ENCODE measurements at regions not wholly inside any gene's neighbourhood (a gene's known extent, or its start where the extent isn't known, plus 50 kb on each side); places are given as distances from the start of the nearest gene placed in this dataset.
A peak's percentile ranks its signal among the peaks of the same experiment; 100 is the strongest.

DNA sequence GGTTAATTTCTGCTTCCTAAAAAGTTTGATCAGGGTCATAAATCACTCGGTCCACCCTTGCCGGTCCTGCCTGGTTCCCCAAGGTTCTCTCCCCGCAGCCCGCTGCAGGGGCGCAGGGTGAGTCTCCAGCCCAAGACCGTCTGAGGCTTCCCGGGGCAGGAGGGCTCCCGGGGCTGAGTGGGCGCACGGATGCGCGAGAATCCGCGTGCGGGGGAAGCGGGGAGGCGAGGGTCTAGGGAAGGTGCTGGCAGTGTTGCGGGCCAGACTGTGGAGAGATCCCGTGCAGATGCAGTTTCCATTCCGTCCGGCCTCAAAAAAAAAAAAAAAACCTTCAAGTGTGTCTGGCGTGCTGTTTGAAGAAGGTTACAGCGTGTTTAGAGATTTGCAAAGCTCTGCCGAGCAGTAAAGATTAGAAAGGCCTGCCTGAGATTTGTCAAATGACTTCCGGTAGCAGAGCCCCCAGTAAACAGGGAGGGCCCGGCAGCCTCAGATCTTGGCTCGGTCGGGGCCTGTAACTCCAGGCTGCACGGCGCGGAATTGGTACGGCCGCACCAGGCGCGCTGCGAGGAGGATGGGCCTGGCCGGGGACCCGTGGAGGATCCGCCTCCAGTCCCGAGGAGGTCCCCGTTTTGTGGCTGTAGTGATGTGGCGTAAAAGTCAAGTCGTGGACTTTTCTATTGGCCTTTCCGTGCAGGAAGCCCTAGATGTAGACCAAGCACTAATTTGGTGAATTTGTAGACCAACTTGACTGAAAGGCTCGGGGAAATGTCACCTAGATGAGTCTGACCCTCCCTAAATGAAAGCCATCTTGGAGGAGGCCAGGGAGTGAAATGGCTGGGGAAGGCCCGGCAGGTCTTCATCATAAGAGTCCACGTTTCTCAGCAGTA, 293.2 kb upstream of the NFE2L3 start:
- Mint-ChIP-seq H3K4me1 (ENCODE audit: low read depth) (peaks cover 37% of the 10 kb centered on the region), H3K4me3 (peak overlapping the region; percentile 54), H3K36me3 (ENCODE audit: low read depth) (peaks cover 27% of the 10 kb centered on the region), H3K27ac (no peak overlapping the region), H3K9me3 (peaks cover 12% of the 10 kb centered on the region), H3K27me3 (no peaks in the 10 kb centered on the region)
- ATAC-seq (ENCODE audit: poor library complexity) (no peak), DNase-seq (peak in 1 of 14 experiments; percentile 17)
- ChIA-PET CTCF (interaction anchor here (1.4 kb wide), 1 partner anchor 1292 kb away, joined by 3 read pairs; no protein-coding TSS in a partner anchor), POLR2A (no interaction called here)
- intact Hi-C loops (cut with DNase I, micrococcal nuclease) = loop anchor here in 1 of 2 experiments (5.0 to 10.0 kb wide), 2 partner anchors 1236 to 1329 kb away; partner anchors contain the start of genes HOXA1 and HOXA11
- Histone ChIP-seq H3K4me1 (ENCODE audit: insufficient read depth, low read length) (peaks cover 42% of the 10 kb centered on the region), H3K9me3 (ENCODE audit: control insufficient read depth in 1 of 2, insufficient read depth in 1 of 2, low read length in 2 of 2) (peaks cover 50 to 58% of the 10 kb centered on the region in 2 experiments), H3K27me3 (ENCODE audit: control insufficient read depth in 1 of 2, insufficient read depth in 2 of 2, low read length in 2 of 2) (peaks cover 93 to 100% of the 10 kb centered on the region in 2 experiments), H3K27ac (ENCODE audit: low read depth in 1 of 2, low read length in 2 of 2) (no peak overlapping the region), H3K4me3 (ENCODE audit: low read length) (no peak overlapping the region), H3K36me3 (ENCODE audit: insufficient read depth, low read length) (no peaks in the 10 kb centered on the region)
- TF ChIP-seq, protein P1, sequence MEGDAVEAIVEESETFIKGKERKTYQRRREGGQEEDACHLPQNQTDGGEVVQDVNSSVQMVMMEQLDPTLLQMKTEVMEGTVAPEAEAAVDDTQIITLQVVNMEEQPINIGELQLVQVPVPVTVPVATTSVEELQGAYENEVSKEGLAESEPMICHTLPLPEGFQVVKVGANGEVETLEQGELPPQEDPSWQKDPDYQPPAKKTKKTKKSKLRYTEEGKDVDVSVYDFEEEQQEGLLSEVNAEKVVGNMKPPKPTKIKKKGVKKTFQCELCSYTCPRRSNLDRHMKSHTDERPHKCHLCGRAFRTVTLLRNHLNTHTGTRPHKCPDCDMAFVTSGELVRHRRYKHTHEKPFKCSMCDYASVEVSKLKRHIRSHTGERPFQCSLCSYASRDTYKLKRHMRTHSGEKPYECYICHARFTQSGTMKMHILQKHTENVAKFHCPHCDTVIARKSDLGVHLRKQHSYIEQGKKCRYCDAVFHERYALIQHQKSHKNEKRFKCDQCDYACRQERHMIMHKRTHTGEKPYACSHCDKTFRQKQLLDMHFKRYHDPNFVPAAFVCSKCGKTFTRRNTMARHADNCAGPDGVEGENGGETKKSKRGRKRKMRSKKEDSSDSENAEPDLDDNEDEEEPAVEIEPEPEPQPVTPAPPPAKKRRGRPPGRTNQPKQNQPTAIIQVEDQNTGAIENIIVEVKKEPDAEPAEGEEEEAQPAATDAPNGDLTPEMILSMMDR (IDR thresholded peaks at IDR 0.05) = no peak

DNA sequence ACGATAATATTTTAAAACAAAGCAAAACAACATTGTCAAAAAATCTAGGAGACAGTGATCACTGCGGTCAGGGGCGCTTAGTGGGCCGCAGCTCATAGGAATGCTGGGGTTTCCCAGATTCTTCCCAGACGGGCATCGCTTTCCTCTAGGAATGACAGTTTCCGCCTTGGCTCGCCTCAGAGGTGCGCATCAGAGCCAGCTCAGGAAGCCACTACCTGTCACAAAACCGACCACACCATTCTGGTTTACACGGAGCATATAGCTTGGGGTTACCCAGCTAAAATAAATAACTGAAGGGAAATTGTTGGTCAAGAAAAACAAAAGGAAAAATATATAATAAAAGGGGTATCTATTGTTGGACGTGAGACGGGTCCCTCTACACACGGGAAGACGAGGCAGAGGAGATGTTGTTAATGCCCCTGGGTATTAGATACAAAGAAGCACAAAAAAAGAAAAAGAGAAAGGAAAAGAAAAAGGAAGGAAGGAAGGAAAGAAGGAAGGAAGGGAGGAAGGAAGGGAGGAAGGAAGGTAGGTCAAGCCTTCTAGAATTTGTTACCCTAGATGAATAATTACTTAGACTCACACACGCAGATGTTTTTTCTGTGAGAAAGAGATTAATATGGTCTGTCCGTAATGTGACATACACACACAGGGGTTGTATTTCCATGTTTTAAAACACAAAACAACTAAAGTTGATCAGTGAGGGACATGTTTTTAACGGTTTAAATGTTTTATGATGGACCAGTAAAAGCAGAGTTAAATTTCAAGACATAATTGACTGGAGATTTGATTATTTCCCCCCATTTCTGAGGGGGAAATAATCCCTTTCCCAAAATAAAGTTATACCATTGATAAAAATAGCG, 292.4 kb upstream of the NFE2L3 start:
- peak overlapping the region; percentile 54 for H3K4me3 Mint-ChIP-seq
- Histone ChIP-seq H3K27me3 (ENCODE audit: control insufficient read depth in 1 of 2, insufficient read depth in 2 of 2, low read length in 2 of 2) (peaks cover 84 to 100% of the 10 kb centered on the region in 2 experiments), H3K27ac (ENCODE audit: low read depth in 1 of 2, low read length in 2 of 2) (no peak overlapping the region), H3K4me3 (ENCODE audit: low read length) (no peak overlapping the region), H3K9me3 (ENCODE audit: control insufficient read depth in 1 of 2, insufficient read depth in 1 of 2, low read length in 2 of 2) (peaks cover 46 to 53% of the 10 kb centered on the region in 2 experiments), H3K36me3 (ENCODE audit: insufficient read depth, low read length) (no peaks in the 10 kb centered on the region), H3K4me1 (ENCODE audit: insufficient read depth, low read length) (peaks cover 37% of the 10 kb centered on the region)
- intact Hi-C loops (cut with DNase I, micrococcal nuclease) = loop anchor here (2.0 to 10.0 kb wide), 5 partner anchors 735 to 1328 kb away; partner anchors contain the start of genes CYCS (in 1 of the 2), HOXA1 (in 1 of the 2), HOXA11 (in 1 of the 2) and SKAP2 (in 1 of the 2)
- POLR2A ChIA-PET = no interaction called here
- peaks cover 29% of the 10 kb centered on the region for H3K4me1 Mint-ChIP-seq (ENCODE audit: low read depth)
- DNase-seq (peak in 1 of 14 experiments; percentile 14), ATAC-seq (ENCODE audit: poor library complexity) (no peak)
- CTCF ChIA-PET = interaction anchor here (1.4 kb wide), 1 partner anchor 1291 kb away, joined by 3 read pairs; no protein-coding TSS in a partner anchor
- TF ChIP-seq, protein P1 (IDR thresholded peaks at IDR 0.05) = no peak
- peaks cover 4% of the 10 kb centered on the region for H3K27me3 Mint-ChIP-seq
- no peak overlapping the region for H3K27ac Mint-ChIP-seq
- peaks cover 27% of the 10 kb centered on the region for H3K36me3 Mint-ChIP-seq (ENCODE audit: low read depth)
- peaks cover 12% of the 10 kb centered on the region for H3K9me3 Mint-ChIP-seq
